GM19455 (cell line): ENCODE measurements at regions not wholly inside any gene's neighbourhood (a gene's known extent, or its start where the extent isn't known, plus 50 kb on each side); places are given as distances from the start of the nearest gene placed in this dataset.

Experiments
- ATAC-seq: cut with Tn5 transposase; IDR thresholded peaks from one replicate; pipeline ENCODE4 v1.9.1; 2021; ENCODE audit not compliant: unreplicated experiment

GRCh38 chr18:71027531-71027930 lies 738.7 kb downstream of the SOCS6 start:
- ATAC-seq = no peak

- ATAC-seq = no peak
These were observed 736.8 kb downstream of the SOCS6 start for GRCh38 chr18:71025505-71026225.

- no peak for ATAC-seq
These were observed 733.5 kb downstream of the SOCS6 start for GRCh38 chr18:71022389-71022788.

GRCh38 chr18:71021030-71021362 lies 732.2 kb downstream of the SOCS6 start:
- ATAC-seq = no peak

GRCh38 chr18:71020342-71021029 lies 731.6 kb downstream of the SOCS6 start:
- ATAC-seq = no peak

GRCh38 chr18:71018816-71019215 lies 730.0 kb downstream of the SOCS6 start:
- ATAC-seq = no peak

- ATAC-seq = no peak
These were observed 723.9 kb downstream of the SOCS6 start for GRCh38 chr18:71012789-71013188.

GRCh38 chr18:71011389-71011788 lies 722.5 kb downstream of the SOCS6 start:
- no peak for ATAC-seq

GRCh38 chr18:71008257-71008656 lies 719.4 kb downstream of the SOCS6 start:
- ATAC-seq = no peak

- ATAC-seq = no peak
These were observed 712.8 kb downstream of the SOCS6 start for GRCh38 chr18:71001597-71001996.

- no peak for ATAC-seq
These were observed 709.6 kb downstream of the SOCS6 start for GRCh38 chr18:70998490-70998889.

GRCh38 chr18:70994116-70994515 lies 705.3 kb downstream of the SOCS6 start:
- ATAC-seq = no peak

GRCh38 chr18:70991577-70991976 lies 702.7 kb downstream of the SOCS6 start:
- ATAC-seq = no peak

- no peak for ATAC-seq
These were observed 697.1 kb downstream of the SOCS6 start for GRCh38 chr18:70985948-70986347.

GRCh38 chr18:70982292-70982691 lies 693.4 kb downstream of the SOCS6 start:
- no peak for ATAC-seq

- no peak for ATAC-seq
These were observed 692.7 kb downstream of the SOCS6 start for GRCh38 chr18:70981400-70982140.

- ATAC-seq = no peak
These were observed 684.8 kb downstream of the SOCS6 start for GRCh38 chr18:70973626-70974025.

GRCh38 chr18:70966419-70966818 lies 677.6 kb downstream of the SOCS6 start:
- ATAC-seq = no peak

- no peak for ATAC-seq
These were observed 673.1 kb downstream of the SOCS6 start for GRCh38 chr18:70961939-70962338.

GRCh38 chr18:70956554-70956953 lies 667.7 kb downstream of the SOCS6 start:
- ATAC-seq = no peak

- ATAC-seq = no peak
These were observed 647.3 kb downstream of the SOCS6 start for GRCh38 chr18:70936160-70936559.
